Renal cortical epithelial cell (primary cell): ENCODE measurements at regions not wholly inside any gene's neighbourhood (a gene's known extent, or its start where the extent isn't known, plus 50 kb on each side); places are given as distances from the start of the nearest gene placed in this dataset.
"Not testable (repeated sequence)": the region's sequence is repeated elsewhere in the genome, so short reads cannot be mapped to it uniquely, and the experiment has no call there.

Experiments
- DNase-seq: peaks from one replicate; pipeline ENCODE4 v3.0.0-alpha.2; 2011; ENCODE audit warnings: low read depth

GRCh38 chr6:117761610-117762009 lies 86.3 kb downstream of the NUS1 start:
- DNase-seq, result no peak

DNA sequence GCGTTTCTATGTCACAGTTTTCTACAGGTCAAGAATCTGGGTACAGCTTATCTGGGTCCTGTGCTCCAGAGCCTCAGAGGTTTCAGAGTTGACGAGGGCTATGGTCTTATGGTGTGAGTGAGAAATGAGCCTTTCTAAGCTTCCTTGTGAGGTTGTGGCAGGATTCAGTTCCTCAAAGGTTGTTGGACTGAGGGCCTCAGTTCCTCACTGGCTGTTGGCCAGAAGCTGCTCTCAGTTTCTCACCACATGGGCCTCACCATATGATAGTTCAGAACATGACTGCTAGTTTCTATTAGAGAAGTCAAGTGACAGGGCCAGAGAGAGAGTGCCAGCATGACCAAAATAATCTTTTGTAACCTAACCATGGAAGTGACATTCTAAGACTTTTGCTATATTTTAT lies 96.1 kb downstream of the NUS1 start:
- DNase-seq, result no peak

DNA sequence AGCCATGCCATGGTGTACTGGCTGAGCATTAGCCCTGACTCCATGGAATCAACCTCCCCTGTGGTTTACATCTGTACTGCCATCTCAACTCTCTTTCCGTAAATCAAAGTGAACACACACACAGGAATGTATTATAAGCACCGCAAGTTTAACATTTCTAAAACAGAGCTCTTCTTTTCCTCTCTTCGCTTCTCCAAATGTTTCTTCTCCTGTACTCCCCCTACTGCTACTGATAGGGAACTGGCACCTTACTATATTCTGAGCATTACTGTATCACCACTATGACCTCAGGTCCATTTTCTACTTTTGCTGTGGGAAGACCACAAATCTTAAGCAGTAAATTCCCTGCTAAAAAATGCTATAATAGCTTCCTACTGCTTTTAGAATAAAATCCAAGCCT lies 101.2 kb downstream of the NUS1 start:
- DNase-seq, result no peak

DNA sequence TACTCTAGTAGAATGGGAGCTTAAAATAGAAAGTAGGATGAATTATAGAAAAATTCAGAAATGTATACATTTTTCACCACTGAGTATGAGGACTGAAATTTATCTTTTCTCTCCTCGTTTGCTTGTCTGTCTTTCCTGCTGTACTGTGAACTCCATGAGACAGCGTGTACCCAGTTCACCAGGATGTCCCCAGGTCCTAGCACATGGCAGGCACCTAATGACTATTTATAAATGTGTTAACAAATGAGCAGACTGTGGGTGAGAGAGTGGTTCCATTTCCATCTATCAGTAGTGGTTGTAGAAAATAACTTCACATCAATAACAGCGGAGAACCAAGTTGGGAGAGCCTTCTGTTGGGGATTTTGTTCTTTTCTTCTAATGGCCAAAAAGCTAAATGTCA lies 106.3 kb downstream of the NUS1 start:
- no peak for DNase-seq

- no peak for DNase-seq
Measured at GRCh38 chr6:117783279-117783678, 108.0 kb downstream of the NUS1 start.

DNA sequence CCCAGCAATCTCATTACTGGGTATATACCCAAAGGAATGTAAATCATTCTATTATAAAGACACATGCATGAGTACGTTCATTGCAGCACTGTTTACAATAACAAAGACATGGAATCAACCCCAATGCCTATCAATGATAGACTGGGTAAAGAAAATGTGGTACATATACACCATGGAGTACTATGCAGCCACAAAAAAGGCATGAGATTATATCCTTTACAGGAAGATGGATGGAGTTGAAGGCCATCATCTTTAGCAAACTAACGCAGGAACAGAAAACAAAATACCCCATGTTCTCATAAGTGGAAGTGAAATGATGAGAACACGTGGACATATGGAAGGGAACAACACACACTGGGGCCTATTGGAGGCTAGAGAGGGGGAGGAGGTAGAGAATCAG lies 115.7 kb downstream of the NUS1 start:
- DNase-seq, result no peak

DNA sequence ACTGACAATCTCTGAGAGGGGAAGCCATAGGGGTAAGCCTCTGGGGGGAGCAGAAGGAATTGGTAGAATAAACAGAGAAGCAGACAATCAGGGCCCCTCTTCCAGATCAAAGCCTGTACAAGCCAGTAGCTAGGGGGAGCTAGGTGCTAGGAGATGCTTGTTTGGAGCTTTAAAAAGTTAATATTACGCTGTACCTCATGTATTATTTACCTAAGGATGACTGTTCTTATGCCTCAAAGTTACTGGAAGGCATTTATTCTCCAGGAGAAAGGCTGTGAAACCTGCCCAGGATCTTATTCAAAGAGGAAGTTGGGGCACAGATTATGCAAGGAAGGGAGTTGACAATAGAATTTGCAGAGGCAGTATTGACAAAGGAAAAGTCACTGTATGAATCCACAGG lies 111.8 kb upstream of the SLC35F1 start:
- DNase-seq, result peak; percentile 4

DNA sequence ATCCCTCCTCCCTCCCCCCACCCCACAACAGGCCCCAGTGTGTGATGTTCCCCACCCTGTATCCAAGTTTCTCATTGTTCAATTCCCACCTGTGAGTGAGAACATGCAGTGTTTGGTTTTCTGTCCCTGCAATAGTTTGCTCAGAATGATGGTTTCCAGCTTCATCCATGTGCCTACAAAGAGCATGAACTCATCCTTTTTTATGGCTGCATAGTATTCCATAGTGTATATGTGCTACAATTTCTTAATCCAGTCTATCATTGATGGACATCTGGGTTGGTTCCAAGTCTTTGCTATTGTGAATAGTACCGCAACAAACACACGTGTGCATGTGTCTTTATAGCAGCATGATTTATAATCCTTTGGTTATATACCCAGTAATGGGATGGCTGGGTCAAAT lies 108.2 kb upstream of the SLC35F1 start:
- DNase-seq, result not testable (repeated sequence)

DNA sequence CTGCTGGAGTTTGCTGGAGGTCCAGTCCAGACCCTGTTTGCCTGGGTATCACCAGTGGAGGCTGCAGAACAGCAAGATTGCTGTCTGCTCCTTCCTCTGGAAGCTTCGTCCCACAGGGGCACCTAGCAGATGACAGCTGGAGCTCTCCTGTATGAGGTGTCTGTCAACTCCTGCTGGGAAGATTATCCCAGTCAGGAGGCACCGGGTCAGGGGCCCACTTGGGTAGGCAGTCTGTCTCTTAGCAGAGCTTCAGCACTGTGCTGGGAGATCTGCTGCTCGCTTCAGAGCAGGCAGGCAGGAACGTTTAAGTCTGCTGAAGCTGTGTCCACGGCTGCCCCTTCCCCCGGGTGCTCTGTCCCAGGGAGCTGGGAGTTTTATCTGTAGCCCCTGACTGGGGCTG lies 96.8 kb upstream of the SLC35F1 start:
- DNase-seq, result no peak

- DNase-seq, result no peak
Measured at GRCh38 chr6:117817499-117817898, 89.6 kb upstream of the SLC35F1 start.

DNA sequence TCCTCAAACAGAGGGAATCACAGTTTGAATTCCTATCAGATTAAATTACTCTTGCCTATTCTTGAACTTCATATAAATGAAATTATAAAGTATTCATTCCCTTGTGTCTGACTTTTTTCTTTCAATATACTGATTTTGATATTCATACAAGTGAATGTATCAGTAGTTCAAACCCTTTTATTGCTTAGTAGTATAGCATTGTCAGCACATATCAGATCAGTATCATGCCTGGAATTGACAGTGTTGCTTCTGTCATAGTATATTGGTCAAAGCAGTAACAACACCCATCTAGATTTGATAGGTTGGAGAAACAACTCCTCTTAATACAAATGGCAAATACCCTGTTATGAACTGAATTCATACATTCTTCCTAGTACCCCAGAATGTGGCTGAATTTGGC lies 89.1 kb upstream of the SLC35F1 start:
- DNase-seq, result no peak

DNA sequence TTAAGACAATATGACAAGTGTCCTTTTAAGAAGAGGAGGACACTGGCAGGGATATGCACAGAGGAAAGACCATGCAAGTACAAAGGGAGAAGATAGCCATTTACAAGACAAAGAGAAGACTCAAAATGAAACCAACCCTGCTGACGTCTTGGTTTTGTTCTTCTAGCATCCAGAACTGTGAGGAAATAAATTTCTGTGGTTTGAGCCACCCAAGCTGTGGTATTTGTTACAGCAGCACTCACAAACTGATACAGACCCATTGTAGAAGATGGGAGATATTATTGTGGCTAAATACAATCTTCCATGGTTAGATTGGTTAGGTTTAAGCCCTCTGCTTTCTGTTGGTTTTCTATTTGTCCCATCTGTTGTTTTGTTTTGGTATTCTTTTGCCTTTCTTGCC lies 88.6 kb upstream of the SLC35F1 start:
- DNase-seq, result no peak

DNA sequence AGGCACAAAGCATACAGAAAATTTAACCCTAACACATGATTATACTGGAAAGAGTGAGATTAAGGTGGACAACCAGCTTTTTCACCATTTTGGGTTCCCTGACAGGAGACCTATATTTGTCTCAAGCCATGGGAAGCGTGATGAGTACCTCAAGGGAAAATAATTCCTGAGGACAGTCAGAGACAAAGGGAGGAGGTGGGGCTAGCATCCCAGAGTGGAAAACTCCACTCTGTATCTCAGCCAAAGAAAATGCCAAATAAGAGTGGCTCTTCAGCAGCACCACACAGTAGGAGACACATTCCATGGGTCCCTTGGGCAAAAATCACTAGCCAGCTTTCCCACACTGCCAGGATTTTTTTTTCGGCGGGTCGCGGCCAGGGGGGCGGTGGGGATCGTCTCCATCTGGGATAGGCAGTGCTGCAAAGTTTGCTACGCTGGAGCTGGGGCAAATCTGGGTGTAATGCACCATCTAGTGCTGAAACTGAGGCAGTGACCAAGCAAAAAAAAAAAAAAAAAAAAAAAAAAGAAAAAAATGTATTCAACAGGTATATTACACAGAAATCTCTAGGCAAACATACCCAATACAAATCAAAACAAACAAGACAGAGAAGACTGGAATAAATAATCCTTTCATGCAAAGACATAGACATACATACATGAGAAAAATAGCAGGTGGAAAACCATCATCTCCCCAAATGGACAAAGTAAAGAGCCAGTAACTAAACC lies 77.3 kb upstream of the SLC35F1 start:
- no peak for DNase-seq

- DNase-seq, result no peak
Measured at GRCh38 chr6:117837261-117837660, 69.8 kb upstream of the SLC35F1 start.

DNA sequence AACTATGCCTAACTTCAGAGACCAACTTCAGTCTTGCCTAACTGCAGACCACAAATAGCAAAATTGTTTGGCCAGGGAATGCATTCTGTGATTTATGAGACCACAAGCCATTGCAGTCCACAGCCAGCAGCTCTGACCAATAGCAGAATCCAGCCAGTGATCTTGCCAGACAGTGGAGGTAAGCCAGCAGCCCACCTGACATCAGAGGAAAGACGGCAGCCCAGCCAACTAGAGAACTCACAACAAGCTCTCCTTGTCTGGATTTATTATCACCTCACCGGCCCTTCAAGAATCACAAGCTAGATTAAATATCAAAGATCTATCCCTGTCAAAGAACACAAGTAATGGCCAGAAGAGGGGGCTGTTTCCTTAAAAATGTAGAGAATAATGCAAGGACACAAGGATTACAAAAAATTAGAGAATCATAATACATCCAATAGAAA lies 66.5 kb upstream of the SLC35F1 start:
- peak; percentile 68 for DNase-seq

GRCh38 chr6:117847912-117848311 lies 59.2 kb upstream of the SLC35F1 start:
- no peak for DNase-seq

GRCh38 chr6:117849087-117849486 lies 58.0 kb upstream of the SLC35F1 start:
- DNase-seq, result no peak
